ENCODE measurements at regions not wholly inside any gene's neighbourhood (a gene's known extent, or its start where the extent isn't known, plus 50 kb on each side); places are given as distances from the start of the nearest gene placed in this dataset.

DNA sequence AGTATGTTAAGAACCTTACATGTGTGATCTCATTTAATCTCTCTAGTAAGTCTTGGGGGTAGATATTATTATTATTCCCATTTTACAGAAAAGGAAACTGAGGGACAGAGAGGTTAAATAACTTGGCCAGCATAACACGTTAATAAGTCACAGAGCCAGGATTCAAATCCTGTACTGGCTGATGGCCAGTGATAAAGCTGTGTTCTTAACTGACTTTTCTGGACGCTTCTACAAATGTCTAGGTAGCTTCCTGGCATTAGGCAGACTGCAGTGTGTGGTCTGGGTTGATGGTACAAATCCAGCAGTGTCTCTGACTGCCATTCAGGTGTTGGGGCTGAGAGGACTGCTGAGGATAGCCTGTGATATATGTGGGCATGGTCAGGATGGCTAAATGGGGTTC is 125.8 kb upstream of the CXCL14 start:
- H3K4me1 ChIP-seq (ENCODE audit: low read length) = no peaks in the 10 kb centered on the region
- no peak for TF ChIP-seq EZH2phosphoT487 (IDR thresholded peaks at IDR 0.05; ENCODE audit: low read length)
- no peak overlapping the region for H3K27ac ChIP-seq (ENCODE audit: low read length)
- no peaks in the 10 kb centered on the region for H3K27me3 ChIP-seq (replicated peaks; ENCODE audit: insufficient read depth, low read length)
- H3K4me2 ChIP-seq (ENCODE audit: low read depth, low read length) = no peak overlapping the region
- no peak for DNase-seq
- H3K9ac ChIP-seq (ENCODE audit: low read length) = no peak overlapping the region
- no peak overlapping the region for H2AFZ ChIP-seq (ENCODE audit: low read length)
- H3K9me3 ChIP-seq (replicated peaks; ENCODE audit: insufficient read depth, low read length) = no peaks in the 10 kb centered on the region
- no peaks in the 10 kb centered on the region for H3K36me3 ChIP-seq (replicated peaks; ENCODE audit: insufficient read depth, low read length)
- no peaks in the 10 kb centered on the region for H3F3A ChIP-seq (ENCODE audit: insufficient read depth, low read length)
- H4K20me1 ChIP-seq (ENCODE audit: insufficient read depth, low read length) = no peaks in the 10 kb centered on the region
- H3K9me2 ChIP-seq (replicated peaks; ENCODE audit: insufficient read depth, low read length) = no peaks in the 10 kb centered on the region
- H3K4me3 ChIP-seq (ENCODE audit: low read length) = no peak overlapping the region
- H3K79me2 ChIP-seq (ENCODE audit: low read length) = no peaks in the 10 kb centered on the region

DNA sequence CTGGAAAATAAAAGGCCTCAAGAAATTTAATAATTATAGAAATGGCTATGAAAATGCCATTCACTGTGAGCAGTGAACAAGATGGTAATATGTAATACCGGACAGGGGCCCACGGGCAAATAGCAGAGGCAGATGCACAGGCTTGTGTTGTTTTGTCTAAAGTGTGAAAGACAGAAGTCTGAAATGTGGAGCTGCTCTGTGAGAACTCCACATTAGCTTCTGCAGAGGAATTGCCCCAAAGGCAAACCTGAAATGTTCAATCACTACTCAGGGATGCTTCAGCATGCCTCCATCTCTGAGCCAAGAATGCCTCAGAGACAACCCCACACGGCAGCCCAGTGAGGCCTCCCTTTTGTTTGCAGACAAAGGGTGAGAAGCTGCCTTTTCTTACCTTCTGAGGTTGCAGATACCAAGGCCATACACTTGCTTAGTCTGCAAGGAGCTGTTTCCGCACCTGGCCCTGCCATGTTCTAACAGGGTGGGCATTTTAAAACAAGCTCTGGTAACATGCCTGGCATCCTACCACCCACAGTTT is 124.3 kb upstream of the CXCL14 start:
- H4K20me1 ChIP-seq (ENCODE audit: insufficient read depth, low read length) = no peaks in the 10 kb centered on the region
- TF ChIP-seq, protein P1, sequence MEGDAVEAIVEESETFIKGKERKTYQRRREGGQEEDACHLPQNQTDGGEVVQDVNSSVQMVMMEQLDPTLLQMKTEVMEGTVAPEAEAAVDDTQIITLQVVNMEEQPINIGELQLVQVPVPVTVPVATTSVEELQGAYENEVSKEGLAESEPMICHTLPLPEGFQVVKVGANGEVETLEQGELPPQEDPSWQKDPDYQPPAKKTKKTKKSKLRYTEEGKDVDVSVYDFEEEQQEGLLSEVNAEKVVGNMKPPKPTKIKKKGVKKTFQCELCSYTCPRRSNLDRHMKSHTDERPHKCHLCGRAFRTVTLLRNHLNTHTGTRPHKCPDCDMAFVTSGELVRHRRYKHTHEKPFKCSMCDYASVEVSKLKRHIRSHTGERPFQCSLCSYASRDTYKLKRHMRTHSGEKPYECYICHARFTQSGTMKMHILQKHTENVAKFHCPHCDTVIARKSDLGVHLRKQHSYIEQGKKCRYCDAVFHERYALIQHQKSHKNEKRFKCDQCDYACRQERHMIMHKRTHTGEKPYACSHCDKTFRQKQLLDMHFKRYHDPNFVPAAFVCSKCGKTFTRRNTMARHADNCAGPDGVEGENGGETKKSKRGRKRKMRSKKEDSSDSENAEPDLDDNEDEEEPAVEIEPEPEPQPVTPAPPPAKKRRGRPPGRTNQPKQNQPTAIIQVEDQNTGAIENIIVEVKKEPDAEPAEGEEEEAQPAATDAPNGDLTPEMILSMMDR (IDR thresholded peaks at IDR 0.05; ENCODE audit: low read length) = no peak
- TF ChIP-seq EZH2phosphoT487 (IDR thresholded peaks at IDR 0.05; ENCODE audit: low read length) (no peak), EZH2 (optimal IDR thresholded peaks at IDR 0.05; ENCODE audit: low read depth, low read length) (no peak)
- H2AFZ ChIP-seq (ENCODE audit: low read length) = no peak overlapping the region
- no peaks in the 10 kb centered on the region for H3K9me2 ChIP-seq (replicated peaks; ENCODE audit: insufficient read depth, low read length)
- no peaks in the 10 kb centered on the region for H3K79me2 ChIP-seq (ENCODE audit: low read length)
- H3K27me3 ChIP-seq (replicated peaks; ENCODE audit: insufficient read depth, low read length) = no peaks in the 10 kb centered on the region
- no peak overlapping the region for H3K4me2 ChIP-seq (ENCODE audit: low read depth, low read length)
- no peak overlapping the region for H3K4me3 ChIP-seq (ENCODE audit: low read length)
- H3K9ac ChIP-seq (ENCODE audit: low read length) = no peak overlapping the region
- no peak for DNase-seq
- no peak overlapping the region for H3K27ac ChIP-seq (ENCODE audit: low read length)
- no peaks in the 10 kb centered on the region for H3K4me1 ChIP-seq (ENCODE audit: low read length)
- H3F3A ChIP-seq (ENCODE audit: insufficient read depth, low read length) = no peaks in the 10 kb centered on the region
- H3K36me3 ChIP-seq (replicated peaks; ENCODE audit: insufficient read depth, low read length) = no peaks in the 10 kb centered on the region
- H3K9me3 ChIP-seq (replicated peaks; ENCODE audit: insufficient read depth, low read length) = no peaks in the 10 kb centered on the region

DNA sequence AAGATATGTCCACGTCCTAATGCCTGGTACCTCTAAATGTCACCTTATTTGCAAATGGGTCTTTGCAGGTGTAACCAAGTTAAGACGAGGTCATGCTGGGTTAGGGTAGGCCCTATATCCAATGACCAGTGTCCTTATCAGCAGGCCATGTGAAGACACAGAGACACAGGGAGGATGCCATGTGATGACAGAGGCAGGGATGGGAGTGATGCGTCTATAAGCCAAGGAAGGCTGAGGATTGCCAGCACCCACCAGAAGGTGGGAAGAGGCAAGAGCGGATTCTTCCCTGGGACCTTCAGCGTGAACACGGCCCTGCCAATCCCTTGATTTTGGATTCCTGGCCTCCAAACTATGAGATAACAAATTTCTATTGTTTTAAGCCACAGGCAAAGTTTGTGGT is 123.4 kb upstream of the CXCL14 start:
- TF ChIP-seq EZH2 (optimal IDR thresholded peaks at IDR 0.05; ENCODE audit: low read depth, low read length) (no peak), EZH2phosphoT487 (IDR thresholded peaks at IDR 0.05; ENCODE audit: low read length) (no peak)
- TF ChIP-seq, protein P1 (IDR thresholded peaks at IDR 0.05; ENCODE audit: low read length) = no peak
- Histone ChIP-seq H3F3A (ENCODE audit: insufficient read depth, low read length) (no peaks in the 10 kb centered on the region), H3K79me2 (ENCODE audit: low read length) (no peaks in the 10 kb centered on the region), H3K4me2 (ENCODE audit: low read depth, low read length) (no peak overlapping the region), H3K9me2 (replicated peaks; ENCODE audit: insufficient read depth, low read length) (no peaks in the 10 kb centered on the region), H3K27me3 (replicated peaks; ENCODE audit: insufficient read depth, low read length) (no peaks in the 10 kb centered on the region), H3K27ac (ENCODE audit: low read length) (no peak overlapping the region), H3K9me3 (replicated peaks; ENCODE audit: insufficient read depth, low read length) (no peaks in the 10 kb centered on the region), H4K20me1 (ENCODE audit: insufficient read depth, low read length) (no peaks in the 10 kb centered on the region), H3K36me3 (replicated peaks; ENCODE audit: insufficient read depth, low read length) (no peaks in the 10 kb centered on the region), H2AFZ (ENCODE audit: low read length) (no peak overlapping the region), H3K4me3 (ENCODE audit: low read length) (no peak overlapping the region), H3K9ac (ENCODE audit: low read length) (no peak overlapping the region), H3K4me1 (ENCODE audit: low read length) (no peaks in the 10 kb centered on the region)
- no peak for DNase-seq

DNA sequence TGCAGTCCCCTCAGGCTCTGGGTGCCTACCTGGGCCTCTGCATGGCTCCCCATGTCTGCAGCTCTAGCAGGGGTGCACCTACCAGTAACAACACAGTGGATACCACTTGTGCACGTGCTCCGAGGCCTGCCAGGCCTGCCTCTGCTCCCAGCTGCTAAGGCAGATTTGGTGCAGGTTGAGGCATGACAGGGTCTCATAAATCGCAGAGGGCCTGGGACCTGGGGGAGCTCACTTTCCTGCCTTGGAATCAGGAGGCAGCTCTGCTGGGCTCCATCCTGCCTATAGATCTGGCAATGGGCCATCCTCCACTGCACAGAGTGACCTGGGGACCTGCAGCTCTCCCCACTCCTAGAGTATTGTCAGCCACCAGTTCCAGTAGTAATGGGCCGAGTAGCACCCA is 121.9 kb upstream of the CXCL14 start:
- Histone ChIP-seq H3K79me2 (ENCODE audit: low read length) (no peaks in the 10 kb centered on the region), H3K4me2 (ENCODE audit: low read depth, low read length) (no peak overlapping the region), H3K36me3 (replicated peaks; ENCODE audit: insufficient read depth, low read length) (no peaks in the 10 kb centered on the region), H4K20me1 (ENCODE audit: insufficient read depth, low read length) (no peaks in the 10 kb centered on the region), H3K27me3 (replicated peaks; ENCODE audit: insufficient read depth, low read length) (no peaks in the 10 kb centered on the region), H2AFZ (ENCODE audit: low read length) (no peak overlapping the region), H3K4me3 (ENCODE audit: low read length) (no peak overlapping the region), H3K27ac (ENCODE audit: low read length) (no peak overlapping the region), H3F3A (ENCODE audit: insufficient read depth, low read length) (no peaks in the 10 kb centered on the region), H3K9me3 (replicated peaks; ENCODE audit: insufficient read depth, low read length) (no peaks in the 10 kb centered on the region), H3K9ac (ENCODE audit: low read length) (no peak overlapping the region), H3K9me2 (replicated peaks; ENCODE audit: insufficient read depth, low read length) (no peaks in the 10 kb centered on the region), H3K4me1 (ENCODE audit: low read length) (no peaks in the 10 kb centered on the region)
- no peak for DNase-seq
- TF ChIP-seq, protein P1 (IDR thresholded peaks at IDR 0.05; ENCODE audit: low read length) = no peak
- TF ChIP-seq EZH2phosphoT487 (IDR thresholded peaks at IDR 0.05; ENCODE audit: low read length) (no peak), EZH2 (optimal IDR thresholded peaks at IDR 0.05; ENCODE audit: low read depth, low read length) (no peak)
